ENCODE measurements at regions not wholly inside any gene's neighbourhood (a gene's known extent, or its start where the extent isn't known, plus 50 kb on each side); places are given as distances from the start of the nearest gene placed in this dataset.
A peak's percentile ranks its signal among the peaks of the same experiment; 100 is the strongest.
"Not testable (repeated sequence)": the region's sequence is repeated elsewhere in the genome, so short reads cannot be mapped to it uniquely, and the experiment has no call there.

- DNase-seq (ENCODE audit: low read depth), result no peak
These were observed 72.7 kb upstream of the HSPA9 start for GRCh38 chr5:138647794-138648410.

GRCh38 chr5:138647261-138647788 is 72.1 kb upstream of the HSPA9 start:
- DNase-seq (ENCODE audit: low read depth), result peak; percentile 53

- DNase-seq (ENCODE audit: low read depth), result no peak
These were observed 71.5 kb upstream of the HSPA9 start for GRCh38 chr5:138646671-138647070.

GRCh38 chr5:138645778-138646575 is 70.8 kb upstream of the HSPA9 start:
- no peak for DNase-seq (ENCODE audit: low read depth)

- no peak for DNase-seq (ENCODE audit: low read depth)
These were observed 68.0 kb upstream of the HSPA9 start for GRCh38 chr5:138643040-138643791.

- DNase-seq (ENCODE audit: low read depth), result peak; percentile 82
These were observed 66.5 kb upstream of the HSPA9 start for GRCh38 chr5:138641547-138642298.

GRCh38 chr5:138640646-138641254 is 65.5 kb upstream of the HSPA9 start:
- no peak for DNase-seq (ENCODE audit: low read depth)

- DNase-seq (ENCODE audit: low read depth), result no peak
These were observed 64.9 kb upstream of the HSPA9 start for GRCh38 chr5:138640138-138640537.

GRCh38 chr5:138639326-138639725 is 64.1 kb upstream of the HSPA9 start:
- DNase-seq (ENCODE audit: low read depth), result no peak

- no peak for DNase-seq (ENCODE audit: low read depth)
These were observed 62.1 kb upstream of the HSPA9 start for GRCh38 chr5:138637256-138637655.

GRCh38 chr5:138636398-138636944 is 61.3 kb upstream of the HSPA9 start:
- no peak for DNase-seq (ENCODE audit: low read depth)

- DNase-seq (ENCODE audit: low read depth), result no peak
These were observed 60.5 kb upstream of the HSPA9 start for GRCh38 chr5:138635708-138636107.

- DNase-seq (ENCODE audit: low read depth), result no peak
These were observed 60.1 kb upstream of the HSPA9 start for GRCh38 chr5:138635265-138635664.

- not testable (repeated sequence) for DNase-seq (ENCODE audit: low read depth)
These were observed 59.6 kb upstream of the HSPA9 start for GRCh38 chr5:138634804-138635203.

- peak; percentile 88 for DNase-seq (ENCODE audit: low read depth)
These were observed 57.8 kb upstream of the HSPA9 start for GRCh38 chr5:138632900-138633489.

GRCh38 chr5:138631096-138631928 is 56.1 kb upstream of the HSPA9 start:
- no peak for DNase-seq (ENCODE audit: low read depth)

- DNase-seq (ENCODE audit: low read depth), result no peak
These were observed 54.2 kb upstream of the HSPA9 start for GRCh38 chr5:138629392-138629791.

GRCh38 chr5:138626333-138626944 is 51.2 kb upstream of the HSPA9 start:
- peak; percentile 64 for DNase-seq (ENCODE audit: low read depth)

GRCh38 chr5:138625134-138625533 is 49.9 kb upstream of the HSPA9 start:
- no peak for DNase-seq (ENCODE audit: low read depth)

Data from ELR (cell line).